ENCODE measurements at regions not wholly inside any gene's neighbourhood (a gene's known extent, or its start where the extent isn't known, plus 50 kb on each side); places are given as distances from the start of the nearest gene placed in this dataset.

- H3K36me3 ChIP-seq (ENCODE audit: control insufficient read depth, insufficient read depth, low read length): no peaks in the 10 kb centered on the region
- ATAC-seq (no peak), DNase-seq (ENCODE audit: extremely low read depth in 1 of 4, low spot score in 3 of 4) (no peak), FAIRE-seq (no peak)
- BruUV-seq (replicated peaks): no TSS peak
- intact Hi-C loops (cut with micrococcal nuclease) (no loop called here), in situ Hi-C loops (cut with MboI) (no loop called here)
- H4K20me1 ChIP-seq (replicated peaks; ENCODE audit: control insufficient read depth, insufficient read depth, low read length): no peaks in the 10 kb centered on the region
- H3K9ac ChIP-seq (ENCODE audit: insufficient read depth in 1 of 2, low read depth in 2 of 2, low read length in 2 of 2): no peak overlapping the region
- H3K27me3 ChIP-seq (ENCODE audit: control insufficient read depth in 2 of 2, insufficient read depth in 2 of 2, low read length in 2 of 2): no peaks in the 10 kb centered on the region
- CTCF ChIA-PET (ENCODE audit: low intra/inter-chr PET ratio): no interaction called here
- no peak overlapping the region for H3K4me3 ChIP-seq
- no peak overlapping the region for H2AFZ ChIP-seq (ENCODE audit: low read depth, low read length)
- H3K79me2 ChIP-seq (ENCODE audit: control insufficient read depth, insufficient read depth, low read length): no peaks in the 10 kb centered on the region
- H3K9me1 ChIP-seq (ENCODE audit: control insufficient read depth, insufficient read depth, low read length): no peaks in the 10 kb centered on the region
- no peak overlapping the region for H3K27ac ChIP-seq (ENCODE audit: extremely low read depth, low read depth, low read length)
- 14% methylated on average over 2 of the region's 2 CpGs for WGBS (ENCODE audit: insufficient coverage, low coverage, missing lambda C conversion rate)
- POLR2A ChIA-PET: no interaction called here
- H3K4me1 ChIP-seq (replicated peaks in 1 of 2; ENCODE audit: control insufficient read depth in 2 of 2, insufficient read depth in 2 of 2, low read length in 2 of 2): no peaks in the 10 kb centered on the region
- H3K4me2 ChIP-seq (ENCODE audit: insufficient read depth, low read length): no peak overlapping the region
- H3K9me3 ChIP-seq (replicated peaks; ENCODE audit: control insufficient read depth, insufficient read depth, low read depth, low read length): no peaks in the 10 kb centered on the region
- no peak for TF ChIP-seq LCOR (CRISPR knock-in tag; IDR thresholded peaks at IDR 0.05)
- no peak for TF ChIP-seq CBFA2T2 (conservative IDR thresholded peaks at IDR 0.05)
- no peak for TF ChIP-seq CTCF (IDR thresholded peaks at IDR 0.05 in 2 of 3, conservative IDR thresholded peaks at IDR 0.05 in 1 of 3; ENCODE audit: insufficient read depth in 2 of 3, low read depth in 1 of 3, low read length in 3 of 3)
- TF ChIP-seq, protein P1, sequence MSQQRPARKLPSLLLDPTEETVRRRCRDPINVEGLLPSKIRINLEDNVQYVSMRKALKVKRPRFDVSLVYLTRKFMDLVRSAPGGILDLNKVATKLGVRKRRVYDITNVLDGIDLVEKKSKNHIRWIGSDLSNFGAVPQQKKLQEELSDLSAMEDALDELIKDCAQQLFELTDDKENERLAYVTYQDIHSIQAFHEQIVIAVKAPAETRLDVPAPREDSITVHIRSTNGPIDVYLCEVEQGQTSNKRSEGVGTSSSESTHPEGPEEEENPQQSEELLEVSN (IDR thresholded peaks at IDR 0.05; ENCODE audit: borderline replicate concordance in 1 of 2, extremely low read depth in 1 of 2, insufficient read depth in 1 of 2, insufficient read length in 1 of 2, low read depth in 1 of 2, low read length in 1 of 2, poor library complexity in 1 of 2, severe bottlenecking in 1 of 2): no peak
- no peak for TF ChIP-seq MYC (IDR thresholded peaks at IDR 0.05; ENCODE audit: low read depth, low read length)
- TF ChIP-seq MYC (CRISPR knock-in tag; IDR thresholded peaks at IDR 0.05; ENCODE audit: borderline replicate concordance, low read depth): no peak
- no peak for TF ChIP-seq ZNF133 (CRISPR knock-in tag; IDR thresholded peaks at IDR 0.05)
- TF ChIP-seq, protein P2, sequence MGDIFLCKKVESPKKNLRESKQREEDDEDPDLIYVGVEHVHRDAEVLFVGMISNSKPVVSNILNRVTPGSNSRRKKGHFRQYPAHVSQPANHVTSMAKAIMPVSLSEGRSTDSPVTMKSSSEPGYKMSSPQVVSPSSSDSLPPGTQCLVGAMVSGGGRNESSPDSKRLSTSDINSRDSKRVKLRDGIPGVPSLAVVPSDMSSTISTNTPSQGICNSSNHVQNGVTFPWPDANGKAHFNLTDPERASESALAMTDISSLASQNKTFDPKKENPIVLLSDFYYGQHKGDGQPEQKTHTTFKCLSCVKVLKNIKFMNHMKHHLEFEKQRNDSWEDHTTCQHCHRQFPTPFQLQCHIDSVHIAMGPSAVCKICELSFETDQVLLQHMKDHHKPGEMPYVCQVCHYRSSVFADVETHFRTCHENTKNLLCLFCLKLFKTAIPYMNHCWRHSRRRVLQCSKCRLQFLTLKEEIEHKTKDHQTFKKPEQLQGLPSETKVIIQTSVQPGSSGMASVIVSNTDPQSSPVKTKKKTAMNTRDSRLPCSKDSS (IDR thresholded peaks at IDR 0.05; ENCODE audit: low read depth, partially characterized antibody): no peak
- TF ChIP-seq NONO (IDR thresholded peaks at IDR 0.05; ENCODE audit: low read depth in 2 of 2, low read length in 1 of 2): no peak
- TF ChIP-seq TAF9B (IDR thresholded peaks at IDR 0.05; ENCODE audit: partially characterized antibody): no peak
- TF ChIP-seq, protein P3, sequence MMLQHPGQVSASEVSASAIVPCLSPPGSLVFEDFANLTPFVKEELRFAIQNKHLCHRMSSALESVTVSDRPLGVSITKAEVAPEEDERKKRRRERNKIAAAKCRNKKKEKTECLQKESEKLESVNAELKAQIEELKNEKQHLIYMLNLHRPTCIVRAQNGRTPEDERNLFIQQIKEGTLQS (IDR thresholded peaks at IDR 0.05): no peak
- TF ChIP-seq, protein P3 (CRISPR knock-in tag; conservative IDR thresholded peaks at IDR 0.05): no peak
- no peak for TF ChIP-seq KLF6 (CRISPR knock-in tag; IDR thresholded peaks at IDR 0.05; ENCODE audit: borderline replicate concordance)
- no peak for TF ChIP-seq TOE1 (IDR thresholded peaks at IDR 0.05; ENCODE audit: borderline replicate concordance)
- TF ChIP-seq TOE1 (CRISPR knock-in tag; IDR thresholded peaks at IDR 0.05; ENCODE audit: borderline replicate concordance, low read depth): no peak
- no peak for TF ChIP-seq HNRNPL (IDR thresholded peaks at IDR 0.05; ENCODE audit: low read depth, low read length)
- TF ChIP-seq, protein P4, sequence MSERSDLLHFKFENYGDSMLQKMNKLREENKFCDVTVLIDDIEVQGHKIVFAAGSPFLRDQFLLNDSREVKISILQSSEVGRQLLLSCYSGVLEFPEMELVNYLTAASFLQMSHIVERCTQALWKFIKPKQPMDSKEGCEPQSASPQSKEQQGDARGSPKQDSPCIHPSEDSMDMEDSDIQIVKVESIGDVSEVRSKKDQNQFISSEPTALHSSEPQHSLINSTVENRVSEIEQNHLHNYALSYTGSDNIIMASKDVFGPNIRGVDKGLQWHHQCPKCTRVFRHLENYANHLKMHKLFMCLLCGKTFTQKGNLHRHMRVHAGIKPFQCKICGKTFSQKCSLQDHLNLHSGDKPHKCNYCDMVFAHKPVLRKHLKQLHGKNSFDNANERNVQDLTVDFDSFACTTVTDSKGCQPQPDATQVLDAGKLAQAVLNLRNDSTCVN (CRISPR knock-in tag; IDR thresholded peaks at IDR 0.05): no peak
These were observed 426.7 kb upstream of the FTMT start for GRCh38 chr5:121424976-121425375.

Measured in K562 (cell line).